OCI-LY3 (cell line): ENCODE measurements at regions not wholly inside any gene's neighbourhood (a gene's known extent, or its start where the extent isn't known, plus 50 kb on each side); places are given as distances from the start of the nearest gene placed in this dataset.
"Not testable (repeated sequence)": the region's sequence is repeated elsewhere in the genome, so short reads cannot be mapped to it uniquely, and the experiment has no call there.

ENCODE experiments used
- H2AFZ ChIP-seq: fragments of 200-600, 300-600 bp; shearing (Covaris generic); 2 replicates; pipeline ENCODE4 v1.6.0; 2014; ENCODE audit warnings: antibody characterized with exemption, low read depth, low read length
- H3K27ac ChIP-seq: fragments of 200-600, 300-600 bp; sonication (generic); 2 replicates; pipeline ENCODE4 v1.5.1; 2014; ENCODE audit warnings: mild to moderate bottlenecking, low read length, moderate library complexity, mixed read lengths
- H3K27me3 ChIP-seq: fragments of 200-600, 300-600 bp; sonication (generic); 2 replicates; pipeline ENCODE4 v1.6.1; 2014; ENCODE audit warnings: low read depth, low read length, mixed read lengths
- H3K36me3 ChIP-seq: fragments of 200-600, 300-600 bp; sonication (generic); replicated peaks from 2 replicates; pipeline ENCODE3; 2014; ENCODE audit warnings: low read depth, low read length, mixed read lengths
- H3K4me1 ChIP-seq: fragments of 300-600, 200-600 bp; sonication (generic); 2 replicates; pipeline ENCODE4 v1.6.1; 2014; ENCODE audit warnings: low read length, mixed read lengths
- H3K4me2 ChIP-seq: fragments of 200-600, 300-600 bp; sonication (generic); 2 replicates; pipeline ENCODE4 v1.6.1; 2014; ENCODE audit warnings: low read length, mixed read lengths
- H3K4me3 ChIP-seq: fragments of 300-600, 200-600 bp; sonication (generic); 2 replicates; pipeline ENCODE4 v1.5.1; 2014; ENCODE audit warnings: antibody characterized with exemption, mild to moderate bottlenecking, low read length, moderate library complexity
- H3K79me2 ChIP-seq: fragments of 300-600, 200-600 bp; shearing (Covaris generic); 2 replicates; pipeline ENCODE4 v1.6.1; 2014; ENCODE audit warnings: mild to moderate bottlenecking, low read length, mixed read lengths
- H3K9ac ChIP-seq: fragments of 300-600, 200-600 bp; shearing (Covaris generic); 2 replicates; pipeline ENCODE4 v1.6.0; 2014; ENCODE audit warnings: mild to moderate bottlenecking, low read length, moderate library complexity
- H3K9me3 ChIP-seq: fragments of 200-600, 300-600 bp; shearing (Covaris generic); 2 replicates; pipeline ENCODE4 v1.6.1; 2014; ENCODE audit warnings: low read length, mixed read lengths; ENCODE audit not compliant: insufficient read depth
- H4K20me1 ChIP-seq: fragments of 200-600, 300-600 bp; sonication (generic); 2 replicates; pipeline ENCODE4 v1.6.1; 2016; ENCODE audit warnings: low read length, mixed read lengths; ENCODE audit not compliant: insufficient read depth
- CTCF ChIP-seq: fragments of 200-600, 300-600 bp; sonication (generic); IDR thresholded peaks from 2 replicates; pipeline ENCODE4 v1.5.1; 2014; ENCODE audit warnings: antibody characterized with exemption, low read length, low read depth
- EZH2phosphoT487 ChIP-seq: fragments of 200-600 bp; shearing (Covaris generic); IDR thresholded peaks from 2 replicates; pipeline ENCODE4 v1.6.1; 2018; ENCODE audit warnings: antibody characterized with exemption, mixed run types, low read depth

- TF ChIP-seq EZH2phosphoT487 (no peak), CTCF (no peak)
- Histone ChIP-seq H4K20me1 (no peaks in the 10 kb centered on the region), H3K4me1 (peaks cover 5% of the 10 kb centered on the region), H3K27me3 (no peaks in the 10 kb centered on the region), H3K27ac (no peak overlapping the region), H3K36me3 (no peaks in the 10 kb centered on the region), H2AFZ (no peak overlapping the region), H3K4me2 (no peak overlapping the region), H3K9ac (no peak overlapping the region), H3K4me3 (no peak overlapping the region), H3K9me3 (no peaks in the 10 kb centered on the region), H3K79me2 (no peaks in the 10 kb centered on the region)
Observed at GRCh38 chr5:90084342-90084741, 325.2 kb downstream of the CETN3 start.

GRCh38 chr5:90073026-90073570 is 336.5 kb downstream of the CETN3 start:
- H3K79me2 ChIP-seq, H3K27me3 ChIP-seq, H3K27ac ChIP-seq, H2AFZ ChIP-seq, H3K4me2 ChIP-seq, H3K9me3 ChIP-seq, H3K36me3 ChIP-seq, H4K20me1 ChIP-seq, H3K9ac ChIP-seq, H3K4me3 ChIP-seq, H3K4me1 ChIP-seq: not testable (repeated sequence)

GRCh38 chr5:90071656-90072055 is 337.9 kb downstream of the CETN3 start:
- Histone ChIP-seq H3K4me1 (no peaks in the 10 kb centered on the region), H4K20me1 (no peaks in the 10 kb centered on the region), H3K4me2 (no peak overlapping the region), H3K9me3 (no peaks in the 10 kb centered on the region), H3K27me3 (no peaks in the 10 kb centered on the region), H3K9ac (no peak overlapping the region), H3K36me3 (no peaks in the 10 kb centered on the region), H3K4me3 (no peak overlapping the region), H3K27ac (no peak overlapping the region), H2AFZ (no peak overlapping the region), H3K79me2 (no peaks in the 10 kb centered on the region)
- no peak for TF ChIP-seq EZH2phosphoT487

- H3K9ac ChIP-seq, result no peak overlapping the region
- H3K9me3 ChIP-seq, result no peaks in the 10 kb centered on the region
- H3K36me3 ChIP-seq, result no peaks in the 10 kb centered on the region
- no peak for TF ChIP-seq EZH2phosphoT487
- TF ChIP-seq CTCF, result no peak
- no peak overlapping the region for H3K4me3 ChIP-seq
- H3K27me3 ChIP-seq, result no peaks in the 10 kb centered on the region
- no peak overlapping the region for H3K27ac ChIP-seq
- no peak overlapping the region for H3K4me2 ChIP-seq
- no peaks in the 10 kb centered on the region for H3K79me2 ChIP-seq
- H3K4me1 ChIP-seq, result no peaks in the 10 kb centered on the region
- H2AFZ ChIP-seq, result no peak overlapping the region
- H4K20me1 ChIP-seq, result no peaks in the 10 kb centered on the region
Observed at GRCh38 chr5:90071066-90071465, 338.5 kb downstream of the CETN3 start.

GRCh38 chr5:90066920-90067319 is 342.6 kb downstream of the CETN3 start:
- no peak overlapping the region for H3K4me2 ChIP-seq
- TF ChIP-seq EZH2phosphoT487 (no peak), CTCF (no peak)

More at GRCh38 chr5:90066920-90067319, 342.6 kb downstream of the CETN3 start:
- H2AFZ ChIP-seq, result no peak overlapping the region
- H3K79me2 ChIP-seq, result no peaks in the 10 kb centered on the region
- no peaks in the 10 kb centered on the region for H3K9me3 ChIP-seq
- no peak overlapping the region for H3K27ac ChIP-seq
- H3K9ac ChIP-seq, result no peak overlapping the region
- no peaks in the 10 kb centered on the region for H3K4me1 ChIP-seq
- no peaks in the 10 kb centered on the region for H3K36me3 ChIP-seq
- no peaks in the 10 kb centered on the region for H3K27me3 ChIP-seq
- no peaks in the 10 kb centered on the region for H4K20me1 ChIP-seq
- H3K4me3 ChIP-seq, result no peak overlapping the region
